GM21526 (cell line): ENCODE measurements at regions not wholly inside any gene's neighbourhood (a gene's known extent, or its start where the extent isn't known, plus 50 kb on each side); places are given as distances from the start of the nearest gene placed in this dataset.

ENCODE experiments used
- ATAC-seq: cut with Tn5 transposase; IDR thresholded peaks from one replicate; pipeline ENCODE4 v1.9.1; 2021; ENCODE audit warnings: moderate library complexity; ENCODE audit not compliant: unreplicated experiment, low FRiP score

DNA sequence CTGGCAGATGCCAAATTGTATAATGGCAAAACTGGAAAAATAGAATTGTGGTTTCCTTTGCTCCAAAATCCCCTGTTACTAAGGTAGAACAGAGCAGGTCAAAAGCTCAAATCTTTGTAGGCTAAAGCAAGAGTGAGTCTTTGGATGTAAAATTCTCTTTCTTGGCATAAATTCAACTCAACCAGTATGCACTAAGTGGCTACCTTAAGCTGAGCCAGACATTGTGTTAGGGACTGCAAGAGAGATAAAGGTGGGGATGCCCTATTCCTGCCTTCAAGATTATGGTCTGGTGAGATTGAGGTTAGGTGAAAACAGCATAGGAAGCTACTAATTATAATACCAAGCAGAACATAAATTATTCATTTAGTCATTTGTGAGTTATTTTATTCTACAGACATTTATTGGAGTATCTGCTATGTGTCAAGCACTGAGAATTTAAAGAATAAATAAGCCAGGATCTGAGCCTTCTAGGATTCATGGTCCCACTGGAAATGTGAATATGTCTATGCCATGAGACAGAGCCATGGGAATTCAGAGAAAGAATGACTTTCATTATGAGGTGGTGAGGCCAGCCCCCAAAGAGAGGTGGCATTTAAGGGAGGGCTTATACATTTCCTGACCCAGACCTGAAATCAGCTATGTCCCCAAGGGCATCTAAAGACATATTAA, 198.0 kb upstream of the NCKAP5 start:
- ATAC-seq = no peak

GRCh38 chr2:133768256-133768655, 200.0 kb upstream of the NCKAP5 start:
- no peak for ATAC-seq

DNA sequence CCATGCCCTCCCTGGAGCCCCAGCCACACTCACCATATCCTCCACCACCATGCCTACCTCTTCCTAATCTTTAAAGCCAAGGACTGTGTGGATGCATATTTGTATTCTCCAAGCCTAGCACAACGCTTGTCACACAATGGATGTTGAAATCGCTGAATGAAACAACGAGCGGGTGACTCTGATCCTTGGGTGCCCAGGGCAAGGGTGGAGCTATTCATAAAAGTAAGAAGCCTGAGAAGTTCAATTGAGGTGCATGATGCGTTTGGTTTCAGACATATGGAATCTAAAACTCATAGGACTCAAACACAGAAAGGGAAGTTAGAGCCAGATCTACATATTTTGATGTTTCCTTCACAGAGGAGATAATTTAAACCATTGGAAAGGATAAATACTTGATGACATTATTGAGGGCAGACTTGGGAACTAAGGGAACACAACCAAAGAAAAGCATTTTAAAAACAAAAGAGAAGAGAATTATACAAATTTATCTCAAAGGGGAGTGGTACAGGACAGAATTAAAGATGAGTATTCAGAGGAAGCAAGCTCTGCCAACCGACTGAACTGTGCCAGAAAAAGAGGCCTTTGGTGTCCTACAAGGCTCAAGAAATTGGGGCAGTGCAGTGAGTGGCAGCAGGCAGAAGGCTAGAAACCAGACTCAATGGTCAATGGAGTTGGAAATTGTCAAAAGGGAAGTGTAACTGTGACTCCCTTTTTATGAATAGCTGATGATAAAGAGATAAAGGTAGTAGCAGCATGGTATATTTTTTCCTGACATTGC, 200.6 kb upstream of the NCKAP5 start:
- ATAC-seq = no peak

DNA sequence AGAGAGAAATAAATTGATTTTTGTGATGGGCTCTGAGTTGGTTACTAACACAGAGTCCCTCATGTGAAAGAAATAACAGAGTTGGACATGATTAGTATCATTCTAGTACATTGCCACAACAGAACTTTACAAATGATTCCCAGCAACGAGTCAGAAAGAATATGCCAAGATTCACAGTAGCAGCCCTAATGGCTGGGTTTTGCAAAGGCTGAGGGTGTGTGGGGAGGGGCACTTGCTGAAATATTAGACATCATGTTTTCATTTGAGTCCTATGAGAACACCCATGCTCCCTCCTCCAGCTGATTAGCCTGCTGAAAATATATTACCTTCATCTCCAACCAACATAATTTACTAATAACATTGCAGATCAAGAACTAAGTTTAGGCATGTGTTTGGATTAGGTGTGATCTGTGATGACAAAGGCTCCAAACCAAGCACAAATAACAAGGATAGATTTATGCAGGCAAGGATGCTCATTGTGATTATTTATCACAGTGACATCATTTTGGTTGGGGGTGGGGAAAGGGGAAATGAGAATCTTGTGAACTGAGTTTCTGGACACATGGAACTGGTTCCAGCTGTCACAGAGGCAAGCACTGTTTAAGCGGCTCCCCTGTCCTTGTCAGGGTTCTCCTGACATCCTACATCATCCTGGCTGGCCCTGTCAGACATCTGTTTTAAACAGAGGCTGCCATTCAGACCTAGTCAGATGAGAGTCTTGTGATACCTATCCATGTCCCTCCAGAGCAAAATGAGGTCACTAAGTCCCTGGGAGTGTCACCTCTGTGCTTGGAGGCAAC, 205.8 kb upstream of the NCKAP5 start:
- no peak for ATAC-seq

GRCh38 chr2:133774654-133775015, 206.4 kb upstream of the NCKAP5 start:
- ATAC-seq = no peak

DNA sequence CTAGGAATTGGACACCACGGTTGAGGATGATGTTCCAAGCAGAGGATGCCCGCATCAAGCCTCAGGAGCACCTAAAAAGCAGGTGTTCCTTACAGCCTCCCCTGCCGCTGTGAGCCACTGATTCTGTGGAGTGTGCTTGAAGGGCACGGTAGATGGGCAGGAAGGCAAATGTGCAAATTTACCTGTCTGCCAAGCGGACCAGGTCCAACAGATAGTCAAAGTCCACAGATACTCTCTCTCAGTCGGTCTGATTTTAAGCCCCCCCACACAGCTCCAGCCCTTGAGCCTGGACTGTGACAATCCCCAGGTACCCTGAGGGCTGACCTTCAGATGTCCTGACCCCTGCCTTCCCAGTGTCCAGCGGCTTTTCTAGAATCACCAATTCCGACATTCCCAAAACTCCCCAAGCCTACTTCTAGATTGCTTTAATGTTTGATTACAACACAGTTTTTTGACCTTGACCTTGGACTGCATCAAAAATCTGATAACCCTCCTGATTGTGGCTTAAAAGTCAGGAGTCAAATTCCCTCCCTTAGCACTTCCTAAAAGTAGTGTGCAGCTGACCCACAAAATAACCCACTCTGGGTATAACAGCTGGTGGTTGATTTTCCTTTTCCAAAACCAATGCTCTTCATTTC, 208.8 kb upstream of the NCKAP5 start:
- no peak for ATAC-seq

DNA sequence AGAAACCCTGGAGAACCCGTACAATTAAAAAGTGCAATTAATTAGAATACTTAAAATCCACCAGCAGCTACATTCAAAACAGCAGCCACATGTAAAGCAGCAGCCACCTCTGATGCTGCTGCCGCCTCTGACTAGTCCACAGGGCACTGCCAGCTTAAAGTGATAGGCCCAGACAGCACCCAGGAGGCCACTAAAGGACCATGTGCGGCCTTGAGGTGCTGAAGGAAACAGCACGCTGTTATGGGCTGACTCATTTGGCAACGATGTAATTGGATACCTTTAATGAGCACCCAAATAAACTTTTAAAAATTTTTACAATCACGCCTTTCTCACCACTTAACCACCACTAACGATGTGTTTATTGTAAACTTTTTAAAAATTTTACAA, 209.3 kb upstream of the NCKAP5 start:
- no peak for ATAC-seq

DNA sequence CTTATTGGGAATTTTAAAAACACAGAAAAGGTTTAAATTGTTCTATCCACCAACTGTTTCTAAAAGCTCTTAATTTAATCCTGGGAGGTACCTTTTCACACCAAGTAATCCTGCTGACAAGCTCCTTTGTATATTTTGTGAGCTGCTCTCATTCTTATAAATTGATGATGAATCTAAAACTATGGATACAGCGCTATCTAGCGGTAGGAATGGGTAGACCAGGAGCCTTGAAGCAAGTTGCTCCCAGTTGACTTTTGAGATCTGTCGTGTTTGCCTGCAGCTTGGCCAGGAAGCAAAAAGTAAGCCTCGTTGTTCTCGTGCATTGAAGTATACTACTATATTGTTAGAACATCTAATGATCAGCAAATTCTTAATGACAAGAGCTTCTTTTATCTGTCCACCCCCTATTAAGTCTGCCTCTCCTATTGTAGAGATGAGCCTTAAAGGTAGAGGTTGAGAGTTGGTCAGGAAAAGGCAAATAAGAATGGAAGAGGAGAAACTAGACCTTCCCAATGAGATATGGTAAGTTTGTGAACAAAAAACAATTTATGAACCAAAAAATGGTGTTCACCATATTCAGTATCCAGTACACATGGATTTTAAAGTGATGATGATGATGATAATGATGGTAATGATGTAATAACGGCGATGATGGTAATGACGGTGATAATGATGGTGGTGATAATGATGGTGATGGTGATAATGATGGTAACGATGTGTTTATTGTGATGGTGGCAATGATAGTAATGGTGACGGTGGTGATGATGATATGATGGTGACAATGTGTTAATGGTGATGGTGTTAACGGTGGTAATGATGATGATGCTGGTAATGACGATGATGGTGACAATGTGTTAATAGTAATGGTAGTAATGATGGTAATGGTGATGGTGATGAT, 212.1 kb upstream of the NCKAP5 start:
- peak; percentile 63 for ATAC-seq

DNA sequence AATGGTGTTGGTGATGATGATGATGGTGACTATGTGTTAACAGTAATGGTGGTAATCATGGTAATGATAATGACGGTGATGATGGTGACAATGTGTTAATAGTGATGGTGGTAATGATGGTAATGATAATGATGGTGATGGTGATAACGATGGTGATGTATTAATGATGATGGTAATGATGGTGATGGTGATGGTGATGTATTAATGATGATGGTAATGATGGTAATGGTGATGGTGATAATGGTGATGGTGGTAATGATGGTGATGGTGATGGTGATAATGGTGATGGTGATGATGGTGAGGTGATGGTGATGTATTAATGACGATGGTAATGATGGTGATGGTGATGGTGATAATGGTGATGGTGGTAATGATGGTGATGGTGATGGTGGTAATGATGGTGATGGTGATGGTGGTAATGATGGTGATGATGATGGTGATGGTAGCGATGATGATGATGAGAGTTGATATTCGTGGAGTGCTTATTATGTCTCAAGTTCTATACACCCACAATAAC, 212.8 kb upstream of the NCKAP5 start:
- no peak for ATAC-seq

DNA sequence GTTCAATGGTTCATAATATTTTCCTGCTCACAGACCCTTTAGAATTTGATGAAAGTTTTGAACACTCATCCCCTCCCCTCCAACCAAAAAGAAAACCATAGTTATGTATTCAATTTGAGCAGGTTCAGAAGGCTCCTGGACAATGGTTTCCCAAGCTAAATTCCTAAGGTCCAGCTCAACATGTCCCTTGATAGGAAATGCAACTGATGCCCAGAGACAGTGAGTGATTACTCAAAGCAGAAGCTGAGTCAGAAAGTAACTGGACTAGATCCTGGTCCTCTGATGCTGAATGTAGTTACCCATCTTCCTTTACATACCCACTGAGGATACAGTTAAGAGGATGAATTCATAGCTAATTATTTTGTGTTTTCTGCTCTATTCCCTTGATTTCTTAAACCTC, 218.9 kb upstream of the NCKAP5 start:
- ATAC-seq = no peak

- no peak for ATAC-seq
Measured at GRCh38 chr2:133787651-133788050, 219.4 kb upstream of the NCKAP5 start.

DNA sequence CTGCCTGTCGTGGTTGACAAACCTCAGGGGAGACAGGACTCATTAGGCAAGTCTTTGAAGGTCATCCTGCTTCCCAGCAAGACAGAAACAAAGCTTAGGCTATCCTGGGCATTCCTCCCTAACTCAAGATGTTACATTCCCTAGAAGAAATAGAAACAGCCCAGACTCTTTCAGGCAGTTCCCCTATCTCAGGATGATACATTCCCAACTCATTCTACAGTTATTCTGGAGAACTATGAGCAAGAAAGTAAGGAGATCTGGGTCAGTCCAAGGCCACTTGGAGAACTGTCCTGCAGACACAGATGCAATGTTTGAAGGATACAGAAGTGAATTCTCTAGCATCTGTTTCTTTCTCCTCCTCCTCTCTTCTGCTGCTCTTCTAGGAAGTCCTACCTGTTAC, 220.1 kb upstream of the NCKAP5 start:
- ATAC-seq = no peak

GRCh38 chr2:133789743-133790142, 221.5 kb upstream of the NCKAP5 start:
- ATAC-seq = no peak

DNA sequence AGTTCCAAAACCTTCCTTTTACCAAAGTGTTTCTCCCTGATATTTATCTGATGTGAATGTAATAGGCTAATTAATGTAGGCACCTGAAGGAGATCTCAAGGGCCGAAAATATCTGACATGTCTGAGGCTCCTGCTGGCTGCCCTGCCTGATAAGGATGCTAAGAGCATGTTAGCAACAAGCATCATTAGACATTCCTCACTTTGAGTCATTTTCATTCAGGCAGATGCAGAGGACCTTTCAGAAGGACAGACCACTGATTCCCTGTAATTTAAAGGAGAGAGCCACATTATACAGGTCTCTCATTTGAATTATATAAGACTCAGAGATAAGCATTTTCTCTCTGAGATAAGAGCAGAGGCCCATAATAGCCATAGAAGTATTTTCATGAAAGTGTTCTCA, 222.4 kb upstream of the NCKAP5 start:
- ATAC-seq = no peak

GRCh38 chr2:133791191-133791590, 222.9 kb upstream of the NCKAP5 start:
- no peak for ATAC-seq

GRCh38 chr2:133792223-133792622, 224.0 kb upstream of the NCKAP5 start:
- no peak for ATAC-seq

DNA sequence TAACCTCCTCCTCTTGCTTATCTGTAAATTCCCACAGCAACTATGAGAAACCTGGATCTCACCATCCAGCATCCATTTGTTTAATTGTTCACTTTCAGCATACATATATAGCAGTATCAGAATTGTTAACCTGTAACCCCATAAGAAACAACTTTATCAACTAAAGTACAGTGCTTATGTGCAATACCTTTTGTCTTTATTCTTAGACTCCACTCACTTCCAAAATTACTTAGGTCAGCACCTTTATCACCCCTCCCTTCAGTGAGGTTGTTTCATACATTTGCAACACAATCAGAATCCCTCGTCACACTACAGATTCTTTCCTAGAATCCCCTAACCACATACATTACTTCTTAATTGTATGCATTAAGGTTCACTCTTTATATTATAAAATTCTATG, 225.9 kb upstream of the NCKAP5 start:
- no peak for ATAC-seq

DNA sequence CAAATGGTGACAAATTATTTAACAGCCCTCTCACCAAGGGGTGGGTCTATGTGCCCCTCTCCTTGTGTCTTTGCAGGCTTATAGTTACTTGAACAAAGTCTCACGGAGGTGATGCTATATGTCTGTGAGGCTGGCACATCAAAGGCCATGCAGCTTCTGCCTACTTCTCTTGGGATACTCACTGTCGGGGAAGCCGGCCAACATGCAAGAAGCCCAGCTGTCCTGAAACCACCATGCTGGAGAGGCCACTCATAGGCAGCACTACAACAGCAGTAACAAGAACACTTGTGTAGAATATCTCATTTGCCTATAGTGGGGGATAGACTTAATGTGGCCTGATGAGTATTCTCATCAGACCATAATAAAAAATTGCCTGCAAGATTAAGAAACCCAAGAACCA, 233.7 kb upstream of the NCKAP5 start:
- ATAC-seq = no peak

DNA sequence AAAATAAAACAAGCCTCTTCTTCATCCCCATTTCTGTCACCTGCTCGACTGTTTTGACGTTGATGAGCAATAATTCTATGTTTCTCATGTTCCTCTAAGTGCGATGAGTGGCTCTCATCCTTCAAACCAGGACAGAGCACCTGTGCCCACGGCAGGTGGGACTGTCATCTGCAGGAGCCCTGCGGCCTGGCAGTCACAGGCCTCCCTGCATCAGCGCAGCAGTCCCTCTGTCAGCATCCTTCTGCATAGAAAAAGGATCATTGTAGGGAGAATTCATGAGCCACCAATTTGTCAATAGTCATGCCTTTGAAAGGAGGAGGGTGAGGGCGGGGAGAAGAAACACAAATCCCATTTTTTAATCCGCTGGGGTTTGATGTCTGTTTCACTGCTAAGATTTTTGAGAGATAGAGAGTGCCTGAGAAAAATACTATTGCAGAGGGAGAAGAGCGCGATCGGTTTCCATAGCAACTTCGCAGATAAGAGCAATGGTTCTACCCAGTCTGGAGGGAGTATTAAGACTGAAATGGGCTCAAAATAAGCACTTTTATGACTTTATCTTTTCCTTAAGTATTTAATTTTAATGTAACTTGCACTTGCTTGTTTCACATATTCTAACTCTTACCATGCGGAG, 234.3 kb upstream of the NCKAP5 start:
- no peak for ATAC-seq
